GM18507 (cell line): ENCODE measurements at regions not wholly inside any gene's neighbourhood (a gene's known extent, or its start where the extent isn't known, plus 50 kb on each side); places are given as distances from the start of the nearest gene placed in this dataset.

ENCODE experiments used
- DNase-seq: peaks from one replicate; pipeline ENCODE4 v3.0.0; 2011; ENCODE audit warnings: low read depth; ENCODE audit not compliant: insufficient read length; ENCODE audit errors: extremely low spot score
- FAIRE-seq: peaks from 2 replicates; lab custom pipeline; 2011; peaks lifted over from hg19 to GRCh38; lab: Jason Lieb, UNC

GRCh38 chr4:38591617-38592337, 72.2 kb upstream of the KLF3 start:
- DNase-seq = no peak
- FAIRE-seq = no peak

DNA sequence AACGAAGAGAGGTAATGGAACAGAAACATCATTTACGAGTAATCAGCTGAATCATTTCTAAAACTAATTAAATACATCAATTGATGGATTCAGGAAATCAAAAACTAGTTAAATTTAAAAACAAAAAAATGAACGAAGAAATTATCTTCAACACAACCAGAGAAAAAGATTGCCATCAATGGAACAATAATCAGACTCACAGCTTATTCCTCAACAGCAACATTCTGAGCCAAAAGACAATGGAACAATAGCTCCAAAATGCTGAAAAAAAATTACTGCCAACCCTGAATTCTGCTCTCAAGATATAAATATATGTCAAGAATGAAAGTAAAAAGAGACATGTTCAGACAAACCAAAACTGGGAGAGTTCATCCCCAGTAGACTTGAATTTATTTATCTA, 65.5 kb upstream of the KLF3 start:
- DNase-seq (no peak), FAIRE-seq (no peak)

DNA sequence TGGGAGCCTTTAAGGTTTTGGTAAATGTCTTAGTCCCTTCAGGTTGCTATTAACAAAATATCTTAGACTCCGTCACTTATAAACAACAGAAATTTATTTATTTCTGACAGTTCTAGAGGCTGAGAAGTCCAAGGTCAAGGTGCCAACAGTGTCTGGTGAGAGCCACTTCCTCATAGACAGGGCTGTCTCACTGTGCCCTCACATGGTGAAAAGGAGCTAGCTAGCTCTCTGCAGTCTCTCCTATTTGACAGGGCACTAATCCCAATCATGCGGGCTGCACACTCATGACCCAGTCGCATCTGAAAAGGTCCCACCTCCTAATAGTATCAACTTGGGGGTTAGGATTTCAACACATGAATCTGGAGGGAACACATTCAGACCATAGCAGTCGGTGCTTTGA, 63.4 kb upstream of the KLF3 start:
- DNase-seq = no peak
- FAIRE-seq = no peak

DNA sequence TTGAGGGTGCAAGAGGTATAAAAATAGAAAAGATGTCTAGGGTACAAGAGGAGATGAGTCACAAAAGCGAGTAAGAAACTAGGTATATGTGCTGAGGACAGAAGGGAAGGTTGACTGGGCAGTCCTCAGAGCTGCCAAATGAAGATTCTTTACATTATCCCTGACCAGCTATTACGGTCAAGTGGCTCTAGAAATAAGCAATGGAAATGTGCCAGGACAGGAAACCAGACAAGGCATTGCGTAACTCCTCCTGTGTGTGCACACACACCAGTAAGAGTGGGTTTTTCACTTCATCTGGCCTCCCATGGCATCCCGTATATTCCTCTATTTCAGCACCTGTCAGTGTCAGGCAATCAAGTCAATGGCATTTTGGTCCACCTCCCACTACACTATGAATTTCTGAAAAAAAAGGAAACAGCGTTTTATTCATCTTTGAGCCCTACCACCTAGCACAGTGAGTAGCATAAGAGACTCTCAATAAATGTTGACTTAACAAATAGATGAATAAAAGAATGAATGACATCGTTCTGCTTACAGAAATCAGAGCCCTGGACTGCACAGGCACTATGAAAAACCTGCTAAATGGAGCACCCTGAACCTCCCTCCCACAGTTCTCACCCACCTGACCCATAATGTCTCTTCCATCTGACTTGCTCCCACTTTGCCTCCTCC, 62.6 kb upstream of the KLF3 start:
- FAIRE-seq (no peak), DNase-seq (no peak)

DNA sequence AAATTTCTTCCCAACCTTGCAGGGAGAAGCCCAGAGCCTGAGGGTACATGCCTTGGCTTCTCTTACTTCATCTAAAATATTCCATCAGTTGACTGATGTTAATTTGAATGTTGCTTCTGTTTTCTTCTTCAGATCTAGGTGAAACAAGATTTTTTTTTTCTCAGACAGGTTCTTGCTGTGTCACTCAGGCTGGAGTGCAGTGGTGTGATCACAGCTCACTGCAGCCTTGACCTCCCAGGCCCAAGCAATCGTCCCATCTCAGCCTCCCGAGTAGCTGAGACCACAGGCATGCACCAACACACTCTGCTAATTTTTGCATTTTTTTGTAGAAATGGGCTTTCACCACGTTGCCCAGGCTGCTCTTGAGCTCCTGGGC, 62.1 kb upstream of the KLF3 start:
- DNase-seq (no peak), FAIRE-seq (no peak)

DNA sequence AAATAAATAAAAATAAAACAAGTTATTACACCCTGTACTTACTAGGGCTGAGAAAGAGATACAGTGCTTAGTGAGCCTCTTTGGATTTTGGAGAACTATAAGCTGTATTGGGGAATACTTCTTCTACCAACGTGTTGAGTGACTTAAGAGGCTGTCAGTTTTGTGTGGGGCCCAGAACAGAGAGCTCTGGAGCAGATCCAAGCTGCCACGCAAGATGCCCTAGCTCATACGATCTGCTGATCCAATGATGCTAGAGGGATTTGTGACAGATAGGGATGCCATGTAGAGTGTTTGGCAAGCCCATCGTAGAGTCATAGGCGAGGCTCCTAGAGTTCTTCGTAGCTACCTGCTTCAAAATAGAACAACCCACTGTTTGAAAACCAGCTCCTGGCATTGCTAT, 60.3 kb upstream of the KLF3 start:
- DNase-seq = no peak
- no peak for FAIRE-seq

GRCh38 chr4:38605181-38605752, 58.7 kb upstream of the KLF3 start:
- no peak for FAIRE-seq
- no peak for DNase-seq

GRCh38 chr4:38605753-38606586, 58.0 kb upstream of the KLF3 start:
- no peak for FAIRE-seq
- DNase-seq = no peak

- FAIRE-seq (no peak), DNase-seq (no peak)
Observed at GRCh38 chr4:38606587-38606905, 57.5 kb upstream of the KLF3 start.

DNA sequence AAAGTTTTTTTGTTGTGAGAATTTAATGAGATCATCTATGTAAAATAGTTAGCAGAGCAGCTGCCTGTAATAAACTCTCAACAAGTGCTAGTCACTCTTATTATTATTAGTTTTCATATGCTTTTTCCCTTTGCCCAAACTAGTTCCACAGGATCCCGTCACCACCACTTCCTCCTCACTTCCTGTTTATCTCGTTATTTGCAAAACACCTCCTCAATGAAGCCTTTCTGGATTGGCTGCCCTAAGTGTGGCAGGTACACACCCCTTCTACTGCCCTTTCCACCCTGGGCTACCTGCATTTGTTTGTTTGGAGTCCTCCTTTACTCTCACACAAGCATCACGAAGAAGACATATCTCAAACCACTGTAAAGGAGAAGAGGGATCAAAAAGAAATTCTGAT, 54.4 kb upstream of the KLF3 start:
- FAIRE-seq (no peak), DNase-seq (no peak)

DNA sequence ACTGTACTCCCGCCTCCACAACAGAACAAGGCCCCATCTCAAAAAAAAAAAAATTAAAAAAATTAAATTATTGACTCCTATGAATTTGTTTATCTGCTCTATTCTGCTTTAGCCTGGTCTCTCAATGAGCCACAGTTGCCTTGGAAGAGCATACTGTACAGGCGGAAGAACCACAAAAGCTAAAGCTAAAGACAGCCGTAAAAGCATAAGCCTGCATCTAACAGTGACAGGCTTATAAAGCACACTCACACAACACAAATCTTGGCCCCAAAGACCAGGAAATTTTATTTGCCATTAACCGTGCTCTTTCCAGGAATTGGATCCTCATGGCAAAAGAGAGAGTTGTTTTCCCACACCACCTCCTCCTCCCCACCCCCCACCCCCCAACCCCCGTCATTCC, 53.5 kb upstream of the KLF3 start:
- FAIRE-seq = no peak

GRCh38 chr4:38610966-38611431, 53.0 kb upstream of the KLF3 start:
- no peak for FAIRE-seq
- DNase-seq = no peak

More for the DNA sequence above, 53.5 kb upstream of the KLF3 start:
- no peak for DNase-seq

DNA sequence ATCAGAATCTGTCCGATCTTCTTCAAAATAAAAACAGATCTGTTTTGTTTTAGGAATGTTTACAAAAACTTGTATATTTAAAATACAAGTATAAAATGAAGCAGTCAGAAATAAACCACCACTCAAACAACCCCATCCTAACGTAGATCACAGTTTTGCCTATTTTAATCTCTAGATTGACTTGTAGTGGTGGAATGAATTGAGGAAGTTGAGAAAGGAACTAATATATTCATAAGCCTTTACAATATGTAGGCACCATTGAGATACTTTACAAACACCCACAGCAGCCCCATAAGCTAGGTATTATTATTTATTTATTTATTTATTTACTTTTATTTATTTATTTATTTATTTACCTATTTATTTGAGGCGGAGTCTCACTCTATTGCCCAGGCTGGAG, 52.3 kb upstream of the KLF3 start:
- no peak for DNase-seq
- no peak for FAIRE-seq

DNA sequence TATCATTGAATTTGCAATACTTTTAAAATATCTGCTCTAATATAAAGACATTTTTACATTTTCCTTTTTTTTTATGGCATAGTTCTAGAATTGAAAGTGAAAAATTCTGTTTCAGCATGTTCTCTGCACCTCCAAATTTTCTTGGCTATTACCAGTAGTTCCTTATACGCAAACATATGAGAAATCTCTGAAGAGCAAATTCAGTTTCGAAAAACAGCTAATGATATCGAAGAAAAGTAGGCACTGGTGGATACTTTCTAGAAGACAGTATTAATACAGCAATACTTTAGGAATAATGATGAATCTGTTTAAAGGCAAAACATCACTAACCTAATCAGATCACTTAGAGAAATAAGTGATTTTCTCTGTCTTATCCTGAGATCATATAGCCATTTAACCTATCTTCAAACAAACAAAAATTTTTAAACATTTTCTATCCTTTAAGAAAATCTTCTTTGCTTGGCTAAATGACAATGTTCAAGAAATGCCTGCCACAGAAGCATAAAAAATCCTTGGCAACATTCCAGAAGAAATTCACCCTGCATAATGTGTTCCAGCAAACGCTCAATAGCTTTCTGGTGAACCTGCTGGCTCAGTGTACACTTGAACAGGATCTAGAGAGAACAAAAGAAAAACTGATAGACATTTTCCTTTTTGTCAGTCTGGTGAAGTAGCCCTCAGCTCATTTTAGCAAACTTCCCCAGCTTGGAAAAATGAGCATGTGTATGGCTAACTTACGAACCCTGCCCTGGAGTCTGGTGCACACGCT, 51.2 kb upstream of the KLF3 start:
- FAIRE-seq = peak; percentile 15
- DNase-seq = no peak
